ENCODE measurements at regions not wholly inside any gene's neighbourhood (a gene's known extent, or its start where the extent isn't known, plus 50 kb on each side); places are given as distances from the start of the nearest gene placed in this dataset.

- no peak for DNase-seq
These were observed 134.9 kb downstream of the JCAD start for GRCh38 chr10:29924436-29924835.

DNA sequence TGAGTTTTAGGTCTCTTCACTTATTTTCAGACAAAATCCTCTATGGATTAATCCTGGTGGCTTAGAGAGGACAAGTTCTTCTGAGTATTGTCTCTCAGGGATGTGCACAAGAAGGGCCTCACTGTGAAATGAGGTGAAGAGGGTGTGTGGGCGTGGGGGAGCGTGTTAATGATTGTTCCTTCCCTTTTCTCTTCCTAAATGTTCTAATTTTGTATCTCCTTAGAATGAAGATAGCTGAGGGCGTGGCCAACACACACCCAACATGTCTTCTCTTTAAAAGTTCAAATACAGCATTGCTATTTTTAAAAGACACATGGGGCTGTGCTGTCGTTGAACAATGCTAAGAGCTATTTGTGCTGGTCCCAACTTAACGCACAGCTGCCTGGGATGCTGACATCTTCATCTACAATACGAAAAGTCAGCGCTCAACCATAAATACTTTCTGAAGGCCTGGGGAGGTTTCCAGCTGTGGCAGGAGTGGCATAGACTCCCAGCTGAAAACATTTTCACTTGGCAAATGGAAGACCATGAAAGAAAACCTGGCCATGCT lies 135.9 kb downstream of the JCAD start:
- peak; percentile 26 for DNase-seq

DNA sequence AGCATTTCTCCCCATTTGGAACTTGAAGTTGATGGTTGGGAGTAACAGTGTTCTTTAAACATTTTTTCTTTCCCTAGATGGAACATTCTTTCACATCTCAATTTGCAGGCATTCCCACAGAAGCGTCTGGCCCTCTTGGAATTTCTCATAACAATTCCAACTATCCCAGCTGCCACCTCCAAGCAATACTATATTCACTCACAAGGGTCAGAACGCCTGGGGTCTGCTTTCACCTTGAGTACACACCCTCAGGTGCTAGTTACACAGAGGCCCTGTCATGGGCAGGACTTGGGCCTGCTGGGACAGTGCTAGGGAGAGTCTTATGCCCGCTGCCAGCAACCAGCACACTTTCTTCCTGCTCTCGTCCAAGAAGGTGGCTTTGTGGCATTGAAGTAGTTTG lies 136.5 kb downstream of the JCAD start:
- no peak for DNase-seq

GRCh38 chr10:29922226-29922625 lies 137.2 kb downstream of the JCAD start:
- DNase-seq = no peak

DNA sequence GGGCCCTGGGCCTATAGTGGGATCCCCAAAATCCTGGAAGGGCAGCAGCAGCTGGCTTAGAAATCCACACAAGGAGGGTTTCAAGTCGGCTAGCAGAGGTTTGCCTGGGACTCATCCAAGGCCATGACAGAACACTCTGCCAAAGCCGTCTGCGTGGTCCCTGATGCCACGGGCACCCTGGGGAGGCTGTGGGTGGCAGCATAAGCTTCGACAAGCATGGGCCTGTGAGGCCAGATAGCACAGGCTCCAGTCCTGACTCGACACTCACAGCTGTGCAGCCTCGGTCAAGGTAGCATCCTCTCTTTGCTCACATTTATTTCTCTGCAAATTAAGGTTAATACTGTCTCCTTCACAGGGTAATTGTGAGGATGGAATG lies 138.3 kb downstream of the JCAD start:
- no peak for DNase-seq

DNA sequence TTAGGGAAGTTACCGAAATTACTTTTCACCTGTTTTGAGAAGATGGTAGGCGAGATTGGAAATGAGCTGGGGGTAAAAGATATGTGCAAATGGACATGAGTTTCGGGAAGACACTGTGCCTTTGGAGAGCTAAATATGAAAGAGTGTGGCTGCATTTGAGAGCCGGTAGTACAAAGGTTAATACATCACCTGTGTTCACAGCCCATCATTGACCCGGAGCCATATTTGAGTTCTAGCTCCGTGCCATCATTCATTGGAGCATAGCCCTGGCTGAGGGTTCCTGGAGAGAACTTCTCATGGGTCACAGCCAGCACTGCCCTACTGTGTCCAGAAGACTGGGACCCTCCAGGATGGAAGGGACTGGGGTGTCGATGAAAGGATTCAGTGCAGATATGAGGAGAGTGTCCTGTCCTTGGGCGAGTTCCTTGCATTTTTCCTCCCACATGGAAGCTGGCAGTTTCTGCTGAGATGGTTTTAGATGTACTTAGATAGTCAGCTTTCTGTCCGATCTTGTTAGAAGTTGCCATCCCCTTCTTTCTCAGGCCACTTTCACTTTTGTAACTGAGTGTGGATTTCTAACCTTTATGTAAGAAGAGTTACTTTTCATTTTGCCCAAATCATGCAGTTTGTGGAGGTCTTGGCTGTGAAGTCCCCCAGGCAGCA lies 138.8 kb downstream of the JCAD start:
- DNase-seq = no peak

DNA sequence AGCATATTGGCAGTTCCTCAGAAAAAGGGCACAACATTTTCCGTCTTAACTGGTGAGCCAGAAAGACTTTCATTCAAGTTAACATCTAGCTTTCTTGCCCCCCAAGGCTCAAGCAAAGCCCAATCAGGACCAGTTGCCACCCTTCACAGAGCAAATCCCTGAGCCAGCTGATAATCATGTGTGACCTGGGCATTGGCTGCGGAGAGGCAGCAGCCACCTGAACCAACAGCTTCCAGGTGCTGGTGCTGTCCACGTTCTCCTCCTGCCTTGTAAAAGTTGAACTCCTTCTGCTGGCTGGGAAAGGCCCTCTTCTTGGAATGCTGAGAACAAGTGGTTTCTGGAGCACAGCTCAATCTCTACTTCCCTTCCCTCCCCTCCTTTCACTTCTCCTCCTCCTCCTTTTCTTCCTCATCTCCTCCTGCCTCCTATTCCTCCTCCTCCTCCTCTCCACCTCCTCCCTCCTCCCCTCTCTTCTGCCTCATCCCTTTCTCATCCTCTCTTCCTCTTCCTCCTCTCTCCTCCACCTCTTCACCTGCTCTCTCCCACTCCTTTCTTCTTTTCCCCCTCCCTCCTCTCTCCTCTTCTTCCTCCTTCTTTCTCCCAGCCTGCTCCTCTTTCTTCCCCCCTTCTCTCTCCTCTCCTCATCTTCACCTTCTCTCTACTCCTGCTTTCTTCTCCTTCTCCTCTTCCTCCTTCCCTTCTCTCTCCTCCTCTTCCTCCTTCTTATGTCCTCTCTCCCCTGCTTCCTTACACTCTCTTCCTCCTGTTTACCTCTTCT lies 140.6 kb downstream of the JCAD start:
- DNase-seq = no peak

GRCh38 chr10:29917311-29917710 lies 142.1 kb downstream of the JCAD start:
- peak; percentile 91 for DNase-seq

GRCh38 chr10:29916669-29917068 lies 142.7 kb downstream of the JCAD start:
- no peak for DNase-seq

GRCh38 chr10:29914986-29915785 lies 144.2 kb downstream of the JCAD start:
- no peak for DNase-seq

- peak; percentile 38 for DNase-seq
These were observed 150.4 kb downstream of the JCAD start for GRCh38 chr10:29908962-29909361.

- DNase-seq = no peak
These were observed 158.5 kb downstream of the JCAD start for GRCh38 chr10:29900865-29901264.

GRCh38 chr10:29897999-29898716 lies 161.2 kb downstream of the JCAD start:
- no peak for DNase-seq

- no peak for DNase-seq
These were observed 162.0 kb downstream of the JCAD start for GRCh38 chr10:29897430-29897829.

GRCh38 chr10:29896053-29896452 lies 163.3 kb downstream of the JCAD start:
- no peak for DNase-seq

- no peak for DNase-seq
These were observed 163.9 kb downstream of the JCAD start for GRCh38 chr10:29895456-29895855.

DNA sequence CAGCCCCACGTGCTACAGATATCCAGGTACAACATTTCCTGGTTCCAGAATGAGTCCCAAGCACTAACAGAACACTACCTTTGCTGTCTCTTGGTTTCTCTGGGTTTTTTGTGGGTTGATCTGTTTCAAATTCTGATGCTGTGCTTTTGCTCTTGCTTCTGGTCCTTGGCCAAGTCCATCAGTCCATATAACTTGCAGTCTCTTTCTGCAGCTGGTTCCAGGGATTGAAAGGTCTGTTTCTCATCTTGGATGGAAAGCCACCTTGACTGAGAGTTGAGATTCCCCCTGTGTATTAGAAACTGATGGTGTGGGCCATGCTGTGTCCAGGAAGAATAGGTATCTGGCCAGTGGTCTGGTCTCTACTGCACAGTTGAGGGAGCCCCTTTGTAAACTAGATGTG lies 171.1 kb downstream of the JCAD start:
- no peak for DNase-seq

DNA sequence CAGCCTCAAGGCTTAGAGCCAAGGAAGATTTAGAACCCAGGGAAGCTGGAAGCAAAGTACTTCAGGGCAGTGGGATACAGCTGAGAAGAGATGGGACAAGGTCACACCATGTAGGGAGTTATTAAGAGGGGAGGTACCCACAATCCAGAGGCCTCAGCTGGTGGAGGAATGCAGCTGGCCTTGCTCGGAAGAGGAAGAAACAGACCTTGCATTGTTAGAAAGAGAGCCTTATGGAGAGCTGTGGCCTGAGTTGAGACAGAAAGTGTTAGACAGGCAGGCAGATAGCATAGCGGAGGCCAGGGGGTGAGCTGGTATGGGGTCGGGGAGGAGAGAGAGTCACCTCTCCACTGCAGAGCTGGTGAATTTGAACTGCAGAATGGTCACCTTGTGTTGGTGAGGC lies 173.1 kb downstream of the JCAD start:
- DNase-seq = no peak

DNA sequence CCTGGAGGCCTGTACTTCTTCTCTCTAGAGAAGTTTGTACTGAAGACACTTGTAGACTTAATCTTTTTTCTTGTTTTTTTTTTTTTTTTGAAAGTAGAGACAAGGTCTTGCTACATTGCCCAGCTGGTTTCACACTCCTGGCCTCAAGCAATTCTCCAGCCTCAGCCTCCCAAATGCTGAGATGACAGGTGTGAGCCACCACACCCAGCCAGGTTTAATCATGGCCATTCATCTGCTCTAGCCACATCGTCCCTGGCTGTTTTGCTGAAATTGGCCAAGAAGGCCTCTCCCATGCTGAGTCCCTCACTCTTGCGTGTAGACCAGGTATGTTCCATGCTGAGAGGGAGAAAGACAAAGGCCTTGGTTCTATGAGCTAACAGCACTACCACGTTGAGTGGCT lies 176.2 kb downstream of the JCAD start:
- DNase-seq = no peak

DNA sequence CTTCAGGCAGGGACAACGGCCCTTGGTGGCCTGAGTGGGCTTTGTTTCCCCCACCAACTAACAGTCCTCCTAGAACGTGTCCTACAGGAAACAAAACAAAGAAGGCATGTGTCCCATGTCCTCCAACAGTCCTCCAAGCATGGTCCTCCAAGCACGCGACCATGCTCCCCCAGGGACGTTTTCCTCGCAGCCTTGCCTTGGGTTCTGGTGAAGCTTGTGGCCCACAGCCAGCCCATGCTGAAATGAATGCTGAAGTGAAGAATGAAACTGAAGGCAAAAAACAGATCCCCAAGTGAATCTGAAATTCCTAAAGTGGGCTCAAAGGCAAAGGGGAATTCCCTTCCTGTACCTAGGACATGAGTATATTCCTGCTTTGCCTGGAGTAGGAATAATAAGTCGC lies 176.6 kb downstream of the JCAD start:
- DNase-seq = no peak

GRCh38 chr10:29881811-29882210 lies 177.6 kb downstream of the JCAD start:
- no peak for DNase-seq

- peak; percentile 39 for DNase-seq
These were observed 178.0 kb downstream of the JCAD start for GRCh38 chr10:29881336-29881771.

GRCh38 chr10:29880856-29881255 lies 178.5 kb downstream of the JCAD start:
- DNase-seq = no peak
